Stomach (tissue), 8 donors: ENCODE measurements at regions not wholly inside any gene's neighbourhood (a gene's known extent, or its start where the extent isn't known, plus 50 kb on each side); places are given as distances from the start of the nearest gene placed in this dataset.
"Not testable (repeated sequence)": the region's sequence is repeated elsewhere in the genome, so short reads cannot be mapped to it uniquely, and the experiment has no call there.

Source experiments
- DNase-seq, 2 donors: peaks; one replicate each; pipeline versions ENCODE4 v3.0.0 to v3.0.0-alpha.2; 2013 to 2019
- H3K27ac ChIP-seq, 5 donors: fragments of 200-600 bp in 4 of 5; sonication (generic) in 4 of 5; one replicate each; pipeline ENCODE4 v1.5.1; 2013 to 2019; ENCODE audit warnings: mild to moderate bottlenecking in 1 of 5, moderate library complexity in 1 of 5
- H3K27me3 ChIP-seq, 3 donors: fragments of 200-600 bp; sonication (generic); one replicate each; pipeline ENCODE4 v1.5.1; 2017 to 2019; ENCODE audit warnings: mixed run types in 1 of 3
- H3K36me3 ChIP-seq, 4 donors: fragments of 200-600 bp; sonication (generic); 1 replicate in 3 of 4; 2 replicates in 1 of 4; pipeline ENCODE4 v1.5.1; 2016 to 2019
- H3K4me1 ChIP-seq, 4 donors: fragments of 200-600 bp; sonication (generic); one replicate each; pipeline ENCODE4 v1.5.1; 2016 to 2019
- H3K4me3 ChIP-seq, 4 donors: fragments of 200-600 bp; sonication (generic) in 3 of 4; one replicate each; pipeline ENCODE4 v1.5.1; 2016 to 2019; ENCODE audit warnings: mild to moderate bottlenecking in 1 of 4
- H3K9me3 ChIP-seq, 4 donors: fragments of 200-600 bp; sonication (generic); one replicate each; pipeline ENCODE4 v1.5.1; 2016 to 2019
- EP300 ChIP-seq: sonication (generic); formaldehyde crosslinking; IDR thresholded peaks from one replicate; pipeline ENCODE4 v1.6.1; 2017; ENCODE audit warnings: antibody characterized with exemption
- POLR2A ChIP-seq, 4 donors: fragments of 450-650 bp; IDR thresholded peaks; one replicate each; pipeline ENCODE4 v1.6.1; 2016; ENCODE audit warnings: antibody characterized with exemption in 4 of 4, control low read depth in 2 of 4, mild to moderate bottlenecking in 1 of 4, moderate library complexity in 1 of 4
- POLR2AphosphoS5 ChIP-seq, 3 donors: sonication (generic); formaldehyde crosslinking; IDR thresholded peaks; one replicate each; pipeline ENCODE4 v1.6.1; 2016; ENCODE audit warnings: antibody characterized with exemption in 3 of 3
- WGBS, 5 donors: extraction: QIAGEN DNeasy Blood & Tissue Kit in 3 of 5; methylation state at CpG; one replicate each; pipeline versions ENCODE4 v1.1.5 to v1.1.7; 2013 to 2018; 5-methylcytosine and 5-hydroxymethylcytosine counted together
- intact Hi-C: fragments of 100-400 bp; cut with DNase I; formaldehyde crosslinking; loops from one replicate; pipeline ENCODE4 v1.15.1; 2023; ENCODE audit warnings: low total_unique reads
- TF ChIP-seq, protein P1 (sequence below), 7 experiments: fragments of 450-650 bp in 4 of 7; fragments of 200-600 bp in 3 of 7; sonication (generic) in 3 of 7; IDR thresholded peaks; one replicate each; pipeline ENCODE4 v1.5.1; 2016 to 2019; ENCODE audit warnings: antibody characterized with exemption in 7 of 7, control low read depth in 2 of 7, mild to moderate bottlenecking in 1 of 7
- donor health status: healthy with polysubstance abuse.
- donor health status: Bipolar disorder and iron deficiency.
- donor health status: healthy.

DNA sequence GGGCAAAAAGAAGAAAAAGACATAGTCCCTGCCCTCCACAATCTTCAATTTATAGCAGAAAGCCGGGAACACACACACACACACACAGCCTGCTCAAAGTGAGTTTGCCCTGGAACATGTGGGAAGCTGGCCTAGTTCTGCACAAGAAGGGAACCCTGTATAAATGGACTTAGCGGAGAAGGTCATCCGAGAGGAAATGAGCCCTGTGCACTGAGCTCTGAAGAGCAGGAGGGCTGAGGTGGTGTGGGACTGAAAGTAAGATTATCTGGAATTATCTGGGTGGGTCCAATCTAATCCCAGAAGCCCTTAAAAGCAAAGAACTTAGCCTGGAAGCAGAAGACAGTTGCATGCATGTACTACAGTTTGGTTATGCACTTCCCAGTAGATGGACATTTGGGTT lies 90.0 kb upstream of the CTSV start:
- Histone ChIP-seq H3K4me1 (no peaks in the 10 kb centered on the region), H3K4me3 (no peak overlapping the region), H3K27ac (no peak overlapping the region), H3K36me3 (no peaks in the 10 kb centered on the region), H3K9me3 (no peaks in the 10 kb centered on the region), H3K27me3 (no peaks in the 10 kb centered on the region)
- TF ChIP-seq POLR2AphosphoS5 (IDR thresholded peaks at IDR 0.05) (no peak), POLR2A (IDR thresholded peaks at IDR 0.05) (no peak), EP300 (no peak)
- TF ChIP-seq, protein P1, sequence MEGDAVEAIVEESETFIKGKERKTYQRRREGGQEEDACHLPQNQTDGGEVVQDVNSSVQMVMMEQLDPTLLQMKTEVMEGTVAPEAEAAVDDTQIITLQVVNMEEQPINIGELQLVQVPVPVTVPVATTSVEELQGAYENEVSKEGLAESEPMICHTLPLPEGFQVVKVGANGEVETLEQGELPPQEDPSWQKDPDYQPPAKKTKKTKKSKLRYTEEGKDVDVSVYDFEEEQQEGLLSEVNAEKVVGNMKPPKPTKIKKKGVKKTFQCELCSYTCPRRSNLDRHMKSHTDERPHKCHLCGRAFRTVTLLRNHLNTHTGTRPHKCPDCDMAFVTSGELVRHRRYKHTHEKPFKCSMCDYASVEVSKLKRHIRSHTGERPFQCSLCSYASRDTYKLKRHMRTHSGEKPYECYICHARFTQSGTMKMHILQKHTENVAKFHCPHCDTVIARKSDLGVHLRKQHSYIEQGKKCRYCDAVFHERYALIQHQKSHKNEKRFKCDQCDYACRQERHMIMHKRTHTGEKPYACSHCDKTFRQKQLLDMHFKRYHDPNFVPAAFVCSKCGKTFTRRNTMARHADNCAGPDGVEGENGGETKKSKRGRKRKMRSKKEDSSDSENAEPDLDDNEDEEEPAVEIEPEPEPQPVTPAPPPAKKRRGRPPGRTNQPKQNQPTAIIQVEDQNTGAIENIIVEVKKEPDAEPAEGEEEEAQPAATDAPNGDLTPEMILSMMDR (IDR thresholded peaks at IDR 0.05): no peak
- no peak for DNase-seq
- intact Hi-C loops: no loop called here
- 81 to 90% (median 86%) methylated on average over 3 of the region's 3 CpGs for WGBS, 5 donors

DNA sequence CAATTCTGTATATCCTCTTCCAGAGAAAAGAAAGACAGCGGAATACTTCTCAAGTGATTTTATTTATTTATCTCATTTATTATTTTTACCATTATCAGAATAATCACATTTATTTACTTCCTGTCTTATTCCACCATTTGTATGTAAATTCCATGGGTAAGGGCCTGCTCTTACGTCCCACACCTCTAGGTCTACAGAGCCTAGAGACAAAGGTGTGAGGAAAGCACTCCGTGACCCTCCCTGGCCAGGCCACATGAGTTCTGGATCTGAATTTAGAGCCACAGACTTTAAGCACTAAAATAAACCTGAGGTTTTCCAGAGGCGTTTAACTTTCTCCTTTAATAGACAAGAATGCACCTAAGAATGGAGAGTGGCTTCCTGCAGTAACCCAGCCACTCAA lies 85.3 kb upstream of the CTSV start:
- 72 to 85% (median 78%) methylated on average over 4 of the region's 4 CpGs for WGBS, 5 donors
- H3K36me3 ChIP-seq: no peaks in the 10 kb centered on the region
- H3K27me3 ChIP-seq: no peaks in the 10 kb centered on the region
- intact Hi-C loops: no loop called here
- H3K9me3 ChIP-seq: no peaks in the 10 kb centered on the region
- H3K4me1 ChIP-seq: no peaks in the 10 kb centered on the region
- DNase-seq: no peak
- no peak for TF ChIP-seq POLR2A (IDR thresholded peaks at IDR 0.05)
- TF ChIP-seq, protein P1 (IDR thresholded peaks at IDR 0.05): no peak
- TF ChIP-seq EP300: no peak
- TF ChIP-seq POLR2AphosphoS5 (IDR thresholded peaks at IDR 0.05): no peak
- no peak overlapping the region for H3K27ac ChIP-seq
- no peak overlapping the region for H3K4me3 ChIP-seq

DNA sequence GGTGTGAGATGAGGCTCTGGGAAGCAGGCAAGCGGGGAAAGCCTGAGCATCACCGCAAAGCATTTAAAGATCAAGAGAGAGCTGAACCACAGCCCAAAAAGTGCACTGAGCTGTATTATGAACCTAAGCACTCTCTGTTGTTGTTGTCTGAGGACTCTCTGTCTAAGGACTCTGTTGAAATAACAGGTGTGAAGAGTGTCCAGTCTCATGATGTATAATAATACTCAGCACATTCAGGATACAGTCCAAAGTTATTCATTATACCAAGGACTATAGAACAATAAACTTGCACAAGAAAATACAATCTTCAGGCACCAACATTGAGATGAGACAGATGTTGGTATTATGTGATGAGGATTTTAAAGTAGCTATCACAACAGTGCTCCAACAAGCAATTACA lies 71.8 kb upstream of the CTSV start:
- Histone ChIP-seq H3K27ac (no peak overlapping the region), H3K36me3 (no peaks in the 10 kb centered on the region), H3K9me3 (no peaks in the 10 kb centered on the region), H3K4me3 (no peak overlapping the region), H3K4me1 (no peaks in the 10 kb centered on the region), H3K27me3 (peaks cover 0 to 1% (median 0%) of the 10 kb centered on the region in 3 donors)
- intact Hi-C loops: no loop called here
- TF ChIP-seq EP300 (no peak), POLR2AphosphoS5 (IDR thresholded peaks at IDR 0.05) (no peak), POLR2A (IDR thresholded peaks at IDR 0.05) (no peak)
- TF ChIP-seq, protein P1 (IDR thresholded peaks at IDR 0.05): no peak
- DNase-seq: no peak
- 73 to 96% (median 93%) methylated on average over 2 of the region's 2 CpGs for WGBS, 5 donors

DNA sequence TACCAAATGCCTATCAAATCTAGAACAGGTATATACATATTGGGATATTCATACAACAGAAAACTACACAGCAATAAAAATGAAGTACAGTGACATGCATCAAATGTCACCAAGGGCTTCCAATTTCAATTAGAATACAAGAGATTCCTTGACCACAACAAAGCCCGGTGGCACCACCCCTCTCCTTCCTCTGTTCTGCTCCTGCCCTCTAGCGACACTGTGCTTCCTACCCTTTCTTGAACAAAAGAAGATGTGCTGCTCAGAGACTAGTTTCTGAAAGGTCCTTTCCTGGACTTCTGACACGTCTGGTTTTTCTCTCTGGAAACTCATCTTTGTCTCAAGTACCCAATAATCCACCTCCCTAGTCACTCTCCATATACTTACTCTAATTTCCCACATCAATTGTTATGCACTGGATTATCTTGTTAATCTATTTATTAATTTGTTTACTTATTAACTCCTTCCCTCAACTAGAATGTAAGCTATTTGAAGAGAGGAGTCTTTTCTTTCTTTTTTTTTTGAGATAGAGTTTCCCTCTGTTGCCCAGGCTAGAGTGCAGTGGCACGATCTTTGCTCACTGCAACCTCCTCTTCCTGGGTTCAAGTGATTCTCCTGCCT lies 70.4 kb upstream of the CTSV start:
- Histone ChIP-seq H3K27ac (no peak overlapping the region), H3K36me3 (no peaks in the 10 kb centered on the region), H3K9me3 (no peaks in the 10 kb centered on the region), H3K27me3 (peaks cover 0 to 3% (median 0%) of the 10 kb centered on the region in 3 donors), H3K4me3 (no peak overlapping the region), H3K4me1 (no peaks in the 10 kb centered on the region)
- 21 to 27% (median 23%) methylated on average over 4 of the region's 4 CpGs for WGBS, 5 donors
- TF ChIP-seq, protein P1 (IDR thresholded peaks at IDR 0.05): peak in 5 of 7 experiments; percentile 21 to 48 (median 30)
- TF ChIP-seq POLR2AphosphoS5 (IDR thresholded peaks at IDR 0.05): no peak
- peak; percentile 66 to 70 for DNase-seq
- intact Hi-C loops: no loop called here

DNA sequence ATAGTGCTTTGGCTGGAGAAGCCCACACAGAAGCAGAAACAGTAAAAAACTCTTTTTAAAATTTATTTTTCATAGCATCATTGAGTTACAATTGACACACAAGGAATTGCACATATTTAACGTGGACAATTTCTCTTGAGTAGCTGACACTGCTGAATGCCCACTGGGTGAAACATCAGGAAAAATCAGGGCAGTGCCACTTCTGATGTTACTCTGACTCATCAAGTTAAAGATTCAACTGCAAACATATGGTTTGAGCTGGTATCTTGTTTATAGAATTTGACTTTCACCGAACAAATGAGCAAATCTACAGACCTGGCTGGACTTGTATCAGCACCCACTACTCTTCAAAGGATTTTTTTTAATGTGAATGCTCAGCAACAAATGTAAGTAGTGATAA lies 66.3 kb upstream of the CTSV start:
- DNase-seq, H3K4me1 ChIP-seq, H3K27ac ChIP-seq, H3K9me3 ChIP-seq, intact Hi-C loops, H3K27me3 ChIP-seq, H3K4me3 ChIP-seq, H3K36me3 ChIP-seq: not testable (repeated sequence)
- WGBS, 5 donors: 58 to 76% (median 62%) methylated on average over 2 of the region's 2 CpGs

DNA sequence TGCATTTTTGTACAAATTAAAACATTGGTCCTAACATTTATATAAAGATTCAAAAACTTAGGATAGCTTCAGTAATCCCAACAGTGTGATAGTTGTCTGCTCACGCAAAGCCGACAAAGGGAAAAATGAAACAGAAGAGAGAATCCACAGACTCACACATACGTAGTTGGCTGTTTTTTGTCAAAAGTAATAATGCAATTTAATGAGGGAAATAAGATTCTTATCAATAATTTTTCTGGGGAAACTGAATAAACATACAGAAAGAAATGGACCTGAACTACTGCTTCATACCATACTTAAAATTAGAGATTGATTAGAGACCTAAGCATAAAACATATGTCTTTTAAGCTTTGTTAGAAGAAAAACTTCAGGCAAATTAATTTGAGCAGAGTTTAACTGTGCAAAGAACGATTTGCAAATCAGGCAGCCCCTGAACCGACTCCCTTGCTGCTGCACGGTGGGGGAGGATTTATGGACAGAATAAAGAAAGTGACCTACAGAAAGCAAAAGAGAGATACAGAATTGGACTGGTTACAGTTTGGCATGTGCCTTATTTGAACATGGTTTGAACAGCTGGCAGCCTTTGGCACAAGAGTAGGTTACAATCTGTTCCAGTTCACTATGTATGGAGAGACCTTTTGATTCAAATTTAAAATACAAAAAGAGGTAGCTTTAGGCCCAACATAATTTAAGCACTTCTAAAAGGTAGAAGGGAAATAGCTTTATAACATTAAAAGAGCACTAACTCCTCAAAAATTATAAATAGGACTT lies 64.9 kb upstream of the CTSV start:
- H3K36me3 ChIP-seq, H3K4me1 ChIP-seq, H3K27ac ChIP-seq, intact Hi-C loops, H3K4me3 ChIP-seq, H3K27me3 ChIP-seq, H3K9me3 ChIP-seq: not testable (repeated sequence)
- DNase-seq: peak in 1 of 2 donors; percentile 63
- 54 to 61% (median 55%) methylated on average over 6 of the region's 6 CpGs for WGBS, 5 donors

DNA sequence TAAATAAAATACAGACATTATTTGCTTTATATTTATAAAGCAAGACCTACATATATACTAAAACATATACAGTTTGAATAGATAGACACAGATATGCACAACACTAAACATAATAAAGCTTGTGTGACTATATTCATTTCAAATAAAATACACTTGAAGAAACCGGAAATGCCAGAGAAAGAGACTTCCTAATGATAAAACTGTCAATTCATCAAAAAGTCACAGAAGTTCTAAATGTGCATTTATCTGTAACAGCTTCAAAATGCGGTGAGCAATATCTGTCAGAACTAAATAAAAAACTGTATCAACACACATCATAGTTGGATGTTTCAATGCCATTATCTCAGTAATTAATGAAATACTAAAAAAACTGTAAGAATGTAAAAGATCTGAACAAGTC lies 60.6 kb upstream of the CTSV start:
- H3K36me3 ChIP-seq, intact Hi-C loops, H3K27me3 ChIP-seq, H3K4me3 ChIP-seq, DNase-seq, H3K4me1 ChIP-seq, H3K27ac ChIP-seq, H3K9me3 ChIP-seq: not testable (repeated sequence)
- WGBS, 5 donors: 75 to 88% (median 79%) methylated on average over 2 of the region's 2 CpGs
